ENCODE measurements at regions not wholly inside any gene's neighbourhood (a gene's known extent, or its start where the extent isn't known, plus 50 kb on each side); places are given as distances from the start of the nearest gene placed in this dataset.

DNA sequence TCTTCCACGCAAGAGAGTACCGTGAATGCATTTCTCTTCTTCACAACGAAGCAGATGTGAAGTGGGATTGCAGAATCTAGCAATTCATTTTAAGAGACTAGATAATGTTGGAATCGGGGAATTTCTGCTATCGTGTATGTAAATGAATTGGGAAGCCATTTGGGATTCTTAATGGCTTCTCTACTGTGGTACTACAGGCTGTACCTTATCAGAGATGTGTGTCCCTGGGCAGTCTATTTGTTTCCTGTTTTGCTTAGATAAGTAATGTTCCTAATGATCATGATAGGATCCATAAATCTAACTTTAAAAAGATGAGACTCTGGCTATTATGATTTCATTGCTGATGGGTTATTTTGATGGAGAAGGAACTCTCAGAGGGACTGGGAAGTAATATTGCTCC is 320.6 kb downstream of the REEP3 start:
- TF ChIP-seq, protein P1, sequence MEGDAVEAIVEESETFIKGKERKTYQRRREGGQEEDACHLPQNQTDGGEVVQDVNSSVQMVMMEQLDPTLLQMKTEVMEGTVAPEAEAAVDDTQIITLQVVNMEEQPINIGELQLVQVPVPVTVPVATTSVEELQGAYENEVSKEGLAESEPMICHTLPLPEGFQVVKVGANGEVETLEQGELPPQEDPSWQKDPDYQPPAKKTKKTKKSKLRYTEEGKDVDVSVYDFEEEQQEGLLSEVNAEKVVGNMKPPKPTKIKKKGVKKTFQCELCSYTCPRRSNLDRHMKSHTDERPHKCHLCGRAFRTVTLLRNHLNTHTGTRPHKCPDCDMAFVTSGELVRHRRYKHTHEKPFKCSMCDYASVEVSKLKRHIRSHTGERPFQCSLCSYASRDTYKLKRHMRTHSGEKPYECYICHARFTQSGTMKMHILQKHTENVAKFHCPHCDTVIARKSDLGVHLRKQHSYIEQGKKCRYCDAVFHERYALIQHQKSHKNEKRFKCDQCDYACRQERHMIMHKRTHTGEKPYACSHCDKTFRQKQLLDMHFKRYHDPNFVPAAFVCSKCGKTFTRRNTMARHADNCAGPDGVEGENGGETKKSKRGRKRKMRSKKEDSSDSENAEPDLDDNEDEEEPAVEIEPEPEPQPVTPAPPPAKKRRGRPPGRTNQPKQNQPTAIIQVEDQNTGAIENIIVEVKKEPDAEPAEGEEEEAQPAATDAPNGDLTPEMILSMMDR (IDR thresholded peaks at IDR 0.05): no peak
- TF ChIP-seq POLR2A (IDR thresholded peaks at IDR 0.05): no peak

All from Peyer's patch (tissue), 4 donors.